Loucy (cell line): ENCODE measurements at regions not wholly inside any gene's neighbourhood (a gene's known extent, or its start where the extent isn't known, plus 50 kb on each side); places are given as distances from the start of the nearest gene placed in this dataset.

ENCODE experiments used
- H2AFZ ChIP-seq: fragments of 200-600 bp; sonication (generic); 2 replicates; pipeline ENCODE4 v1.6.0; 2016; ENCODE audit warnings: antibody characterized with exemption, mild to moderate bottlenecking, low read length, moderate library complexity
- H3F3A ChIP-seq: fragments of 200-600 bp; 2 replicates; pipeline ENCODE4 v1.6.0; 2016; ENCODE audit warnings: antibody characterized with exemption, low read depth, mild to moderate bottlenecking
- H3K27me3 ChIP-seq: fragments of 200-600 bp; sonication (generic); 2 replicates; pipeline ENCODE4 v1.6.1; 2014; ENCODE audit warnings: low read length, mild to moderate bottlenecking; ENCODE audit not compliant: insufficient read depth, poor library complexity, severe bottlenecking
- H3K36me3 ChIP-seq: fragments of 200-600 bp; sonication (generic); 2 replicates; pipeline ENCODE4 v1.6.1; 2016; ENCODE audit warnings: low read length; ENCODE audit not compliant: insufficient read depth
- H3K4me1 ChIP-seq: fragments of 200-600 bp; sonication (generic); 2 replicates; pipeline ENCODE4 v1.5.1; 2014; ENCODE audit warnings: low read length, mild to moderate bottlenecking; ENCODE audit not compliant: insufficient read depth, poor library complexity, severe bottlenecking
- H3K4me2 ChIP-seq: fragments of 200-600 bp; sonication (generic); 2 replicates; pipeline ENCODE4 v1.6.0; 2014; ENCODE audit warnings: antibody characterized with exemption, low read length, low read depth, mild to moderate bottlenecking; ENCODE audit not compliant: poor library complexity, severe bottlenecking
- H3K4me3 ChIP-seq: fragments of 200-600 bp; sonication (generic); 2 replicates; pipeline ENCODE4 v1.5.1; 2014; ENCODE audit warnings: low read length, mild to moderate bottlenecking, mixed read lengths; ENCODE audit not compliant: poor library complexity, severe bottlenecking
- H3K79me2 ChIP-seq: fragments of 200-600 bp; sonication (generic); 2 replicates; pipeline ENCODE4 v1.6.1; 2014; ENCODE audit warnings: low read length; ENCODE audit not compliant: insufficient read depth
- H3K9ac ChIP-seq: fragments of 200-600 bp; sonication (generic); 2 replicates; pipeline ENCODE4 v1.6.0; 2014; ENCODE audit warnings: mild to moderate bottlenecking, low read depth, low read length, moderate library complexity; ENCODE audit not compliant: poor library complexity, severe bottlenecking
- H3K9me2 ChIP-seq: fragments of 200-600 bp; sonication (generic); replicated peaks from 2 replicates; pipeline ENCODE4 v1.6.1; 2016; ENCODE audit warnings: low read depth, low read length, mixed read lengths
- H3K9me3 ChIP-seq: fragments of 200-600 bp; sonication (generic); 2 replicates; pipeline ENCODE4 v1.6.1; 2014; ENCODE audit warnings: mild to moderate bottlenecking, antibody characterized with exemption, low read length, low read depth; ENCODE audit not compliant: insufficient read depth
- H4K20me1 ChIP-seq: fragments of 200-600 bp; sonication (generic); 2 replicates; pipeline ENCODE4 v1.6.0; 2014; ENCODE audit warnings: antibody characterized with exemption, low read length, mild to moderate bottlenecking; ENCODE audit not compliant: insufficient read depth, poor library complexity, severe bottlenecking
- EZH2phosphoT487 ChIP-seq: fragments of 200-600 bp; IDR thresholded peaks from 2 replicates; pipeline ENCODE4 v1.6.1; 2018; ENCODE audit warnings: antibody characterized with exemption, mild to moderate bottlenecking, moderate library complexity, borderline replicate concordance
- TF ChIP-seq, protein P1 (sequence below): fragments of 200-600 bp; sonication (generic); conservative IDR thresholded peaks from 2 replicates; pipeline ENCODE4 v1.5.1; 2014; ENCODE audit warnings: mild to moderate bottlenecking, antibody characterized with exemption, low read length

- Histone ChIP-seq H3K4me2 (no peak overlapping the region), H3K9me3 (no peaks in the 10 kb centered on the region; the same call in 1 of the 2 replicates), H3K9ac (no peak overlapping the region), H3K4me3 (no peak overlapping the region), H3K4me1 (no peaks in the 10 kb centered on the region), H4K20me1 (no peaks in the 10 kb centered on the region), H3F3A (no peaks in the 10 kb centered on the region), H3K9me2 (no peaks in the 10 kb centered on the region), H3K79me2 (no peaks in the 10 kb centered on the region), H3K27me3 (no peaks in the 10 kb centered on the region), H2AFZ (no peak overlapping the region), H3K36me3 (no peaks in the 10 kb centered on the region)
- TF ChIP-seq, protein P1, sequence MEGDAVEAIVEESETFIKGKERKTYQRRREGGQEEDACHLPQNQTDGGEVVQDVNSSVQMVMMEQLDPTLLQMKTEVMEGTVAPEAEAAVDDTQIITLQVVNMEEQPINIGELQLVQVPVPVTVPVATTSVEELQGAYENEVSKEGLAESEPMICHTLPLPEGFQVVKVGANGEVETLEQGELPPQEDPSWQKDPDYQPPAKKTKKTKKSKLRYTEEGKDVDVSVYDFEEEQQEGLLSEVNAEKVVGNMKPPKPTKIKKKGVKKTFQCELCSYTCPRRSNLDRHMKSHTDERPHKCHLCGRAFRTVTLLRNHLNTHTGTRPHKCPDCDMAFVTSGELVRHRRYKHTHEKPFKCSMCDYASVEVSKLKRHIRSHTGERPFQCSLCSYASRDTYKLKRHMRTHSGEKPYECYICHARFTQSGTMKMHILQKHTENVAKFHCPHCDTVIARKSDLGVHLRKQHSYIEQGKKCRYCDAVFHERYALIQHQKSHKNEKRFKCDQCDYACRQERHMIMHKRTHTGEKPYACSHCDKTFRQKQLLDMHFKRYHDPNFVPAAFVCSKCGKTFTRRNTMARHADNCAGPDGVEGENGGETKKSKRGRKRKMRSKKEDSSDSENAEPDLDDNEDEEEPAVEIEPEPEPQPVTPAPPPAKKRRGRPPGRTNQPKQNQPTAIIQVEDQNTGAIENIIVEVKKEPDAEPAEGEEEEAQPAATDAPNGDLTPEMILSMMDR, result no peak
- TF ChIP-seq EZH2phosphoT487, result no peak
These were observed 315.0 kb upstream of the SMIM21 start for GRCh38 chr18:75742516-75742915.

- H3K4me3 ChIP-seq, result no peak overlapping the region
- no peaks in the 10 kb centered on the region for H3K36me3 ChIP-seq
- no peaks in the 10 kb centered on the region for H3K9me2 ChIP-seq
- no peaks in the 10 kb centered on the region for H3K4me1 ChIP-seq
- H3K9ac ChIP-seq, result no peak overlapping the region
- H3F3A ChIP-seq, result no peaks in the 10 kb centered on the region
- no peak for TF ChIP-seq EZH2phosphoT487
- TF ChIP-seq, protein P1, result no peak
- no peaks in the 10 kb centered on the region for H4K20me1 ChIP-seq
- H3K4me2 ChIP-seq, result no peak overlapping the region
- H2AFZ ChIP-seq, result no peak overlapping the region
- no peaks in the 10 kb centered on the region for H3K79me2 ChIP-seq
- peaks cover 10% of the 10 kb centered on the region; the same call in 1 of the 2 replicates for H3K9me3 ChIP-seq
- H3K27me3 ChIP-seq, result no peaks in the 10 kb centered on the region
These were observed 312.2 kb upstream of the SMIM21 start for GRCh38 chr18:75739682-75740081.

DNA sequence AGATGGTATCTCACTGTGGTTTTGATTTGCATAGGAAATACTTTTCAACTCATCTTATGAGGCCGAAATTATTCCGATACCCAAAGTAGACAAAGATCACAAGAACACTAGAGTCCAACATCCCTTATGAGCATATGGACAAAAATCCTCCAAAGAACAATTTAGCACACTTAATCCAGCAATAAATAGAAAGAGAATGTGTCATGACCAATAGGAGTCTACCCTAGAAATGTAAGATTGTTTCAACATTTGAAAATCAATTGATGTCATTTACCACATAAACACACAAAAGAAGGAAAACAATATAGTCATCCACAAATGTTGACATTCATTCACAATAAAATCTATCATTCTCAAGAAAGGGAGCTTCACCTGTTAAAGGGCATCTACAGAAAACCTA lies 307.8 kb upstream of the SMIM21 start:
- Histone ChIP-seq H3K4me1 (no peaks in the 10 kb centered on the region), H3K4me3 (no peak overlapping the region), H4K20me1 (no peaks in the 10 kb centered on the region), H3K9me2 (no peaks in the 10 kb centered on the region), H3K79me2 (no peaks in the 10 kb centered on the region), H2AFZ (no peak overlapping the region), H3K4me2 (no peak overlapping the region), H3K9me3 (peaks cover 10% of the 10 kb centered on the region; the same call in 1 of the 2 replicates), H3K36me3 (no peaks in the 10 kb centered on the region), H3K27me3 (no peaks in the 10 kb centered on the region), H3F3A (no peaks in the 10 kb centered on the region), H3K9ac (no peak overlapping the region)
- TF ChIP-seq, protein P1, result no peak
- no peak for TF ChIP-seq EZH2phosphoT487
